HT-29 (cell line): ENCODE measurements at regions not wholly inside any gene's neighbourhood (a gene's known extent, or its start where the extent isn't known, plus 50 kb on each side); places are given as distances from the start of the nearest gene placed in this dataset.
"Not testable (repeated sequence)": the region's sequence is repeated elsewhere in the genome, so short reads cannot be mapped to it uniquely, and the experiment has no call there.

Experiments used
- DNase-seq: peaks from one replicate; pipeline ENCODE4 v3.0.0-alpha.2; 2015; ENCODE audit warnings: low spot score

- DNase-seq = peak; percentile 88
Measured at GRCh38 chr6:85865420-85866369, 223.0 kb upstream of the SYNCRIP start.

GRCh38 chr6:85864453-85865401 lies 222.0 kb upstream of the SYNCRIP start:
- peak; percentile 30 for DNase-seq

- no peak for DNase-seq
Measured at GRCh38 chr6:85856235-85856634, 213.5 kb upstream of the SYNCRIP start.

- not testable (repeated sequence) for DNase-seq
Measured at GRCh38 chr6:85838351-85839119, 195.8 kb upstream of the SYNCRIP start.

- DNase-seq = no peak
Measured at GRCh38 chr6:85828973-85829372, 186.3 kb upstream of the SYNCRIP start.

GRCh38 chr6:85826997-85827396 lies 184.3 kb upstream of the SYNCRIP start:
- DNase-seq = no peak

- DNase-seq = no peak
Measured at GRCh38 chr6:85824329-85824728, 181.6 kb upstream of the SYNCRIP start.

GRCh38 chr6:85810558-85810957 lies 167.9 kb upstream of the SYNCRIP start:
- DNase-seq = no peak

GRCh38 chr6:85803721-85804120 lies 161.0 kb upstream of the SYNCRIP start:
- no peak for DNase-seq

- DNase-seq = no peak
Measured at GRCh38 chr6:85802162-85802561, 159.5 kb upstream of the SYNCRIP start.

- no peak for DNase-seq
Measured at GRCh38 chr6:85798931-85799652, 156.4 kb upstream of the SYNCRIP start.

- peak; percentile 34 for DNase-seq
Measured at GRCh38 chr6:85797993-85798392, 155.3 kb upstream of the SYNCRIP start.

GRCh38 chr6:85795945-85796344 lies 153.3 kb upstream of the SYNCRIP start:
- no peak for DNase-seq

- DNase-seq = no peak
Measured at GRCh38 chr6:85792254-85792653, 149.6 kb upstream of the SYNCRIP start.

- no peak for DNase-seq
Measured at GRCh38 chr6:85775883-85776282, 133.2 kb upstream of the SYNCRIP start.

- DNase-seq = no peak
Measured at GRCh38 chr6:85772641-85773040, 130.0 kb upstream of the SYNCRIP start.

- DNase-seq = no peak
Measured at GRCh38 chr6:85771925-85772430, 129.3 kb upstream of the SYNCRIP start.

GRCh38 chr6:85771455-85771854 lies 128.8 kb upstream of the SYNCRIP start:
- DNase-seq = no peak

- no peak for DNase-seq
Measured at GRCh38 chr6:85764844-85765243, 122.2 kb upstream of the SYNCRIP start.

- DNase-seq = peak; percentile 57
Measured at GRCh38 chr6:85756982-85757381, 114.3 kb upstream of the SYNCRIP start.

GRCh38 chr6:85754894-85755293 lies 112.2 kb upstream of the SYNCRIP start:
- DNase-seq = no peak
